AG04449 (cell line): ENCODE measurements at regions not wholly inside any gene's neighbourhood (a gene's known extent, or its start where the extent isn't known, plus 50 kb on each side); places are given as distances from the start of the nearest gene placed in this dataset.

ENCODE experiments used
- CTCF ChIA-PET: fragments of 350-600 bp; formaldehyde crosslinking; extraction: SDS; loops from one replicate; lab custom pipeline; 2021; ENCODE audit warnings: antibody characterized with exemption; lab: Yijun Ruan, JAX
- POLR2A ChIA-PET: fragments of 400-600, 350-600 bp; formaldehyde crosslinking; extraction: SDS; loops from one replicate; lab custom pipeline; 2020; ENCODE audit warnings: antibody characterized with exemption, inconsistent platforms; lab: Yijun Ruan, JAX
- DNase-seq: peaks from one replicate; pipeline ENCODE4 v3.0.0-alpha.2; 2010; ENCODE audit warnings: low read depth, low spot score
- H3K4me3 ChIP-seq: 2 replicates; pipeline ENCODE4 v1.5.1; 2011; ENCODE audit warnings: low read depth, mild to moderate bottlenecking, control low read depth, low read length
- TF ChIP-seq, protein P1 (sequence below): IDR thresholded peaks from one replicate; pipeline ENCODE4 v1.5.1; 2011; ENCODE audit warnings: mild to moderate bottlenecking, moderate library complexity, low read length, control low read depth, inconsistent platforms; ENCODE audit not compliant: insufficient read depth; ENCODE audit errors: missing control alignments

DNA sequence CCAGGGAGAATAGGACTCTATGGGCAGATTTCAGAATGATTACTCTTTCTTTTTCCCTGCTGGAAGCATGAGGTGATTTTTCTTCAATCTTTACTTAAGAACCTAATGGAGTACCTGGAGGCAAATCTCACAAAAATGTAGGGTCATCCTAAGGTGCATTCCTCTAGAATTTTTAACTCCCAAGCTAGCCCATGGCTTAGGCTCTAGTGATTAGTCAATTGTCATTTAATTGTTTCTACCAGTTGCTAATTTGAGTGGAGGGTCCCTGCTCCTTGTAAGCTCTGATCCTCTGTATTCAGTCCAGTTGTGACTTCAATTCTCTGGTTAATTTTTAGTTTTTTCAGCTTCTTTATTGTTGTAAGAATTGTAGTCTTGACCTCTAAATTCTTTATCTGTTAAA lies 467.0 kb downstream of the HTR1A start:
- ChIA-PET CTCF (no interaction called here), POLR2A (no interaction called here)
- TF ChIP-seq, protein P1, sequence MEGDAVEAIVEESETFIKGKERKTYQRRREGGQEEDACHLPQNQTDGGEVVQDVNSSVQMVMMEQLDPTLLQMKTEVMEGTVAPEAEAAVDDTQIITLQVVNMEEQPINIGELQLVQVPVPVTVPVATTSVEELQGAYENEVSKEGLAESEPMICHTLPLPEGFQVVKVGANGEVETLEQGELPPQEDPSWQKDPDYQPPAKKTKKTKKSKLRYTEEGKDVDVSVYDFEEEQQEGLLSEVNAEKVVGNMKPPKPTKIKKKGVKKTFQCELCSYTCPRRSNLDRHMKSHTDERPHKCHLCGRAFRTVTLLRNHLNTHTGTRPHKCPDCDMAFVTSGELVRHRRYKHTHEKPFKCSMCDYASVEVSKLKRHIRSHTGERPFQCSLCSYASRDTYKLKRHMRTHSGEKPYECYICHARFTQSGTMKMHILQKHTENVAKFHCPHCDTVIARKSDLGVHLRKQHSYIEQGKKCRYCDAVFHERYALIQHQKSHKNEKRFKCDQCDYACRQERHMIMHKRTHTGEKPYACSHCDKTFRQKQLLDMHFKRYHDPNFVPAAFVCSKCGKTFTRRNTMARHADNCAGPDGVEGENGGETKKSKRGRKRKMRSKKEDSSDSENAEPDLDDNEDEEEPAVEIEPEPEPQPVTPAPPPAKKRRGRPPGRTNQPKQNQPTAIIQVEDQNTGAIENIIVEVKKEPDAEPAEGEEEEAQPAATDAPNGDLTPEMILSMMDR: no peak
- no peak overlapping the region for H3K4me3 ChIP-seq
- DNase-seq: no peak

DNA sequence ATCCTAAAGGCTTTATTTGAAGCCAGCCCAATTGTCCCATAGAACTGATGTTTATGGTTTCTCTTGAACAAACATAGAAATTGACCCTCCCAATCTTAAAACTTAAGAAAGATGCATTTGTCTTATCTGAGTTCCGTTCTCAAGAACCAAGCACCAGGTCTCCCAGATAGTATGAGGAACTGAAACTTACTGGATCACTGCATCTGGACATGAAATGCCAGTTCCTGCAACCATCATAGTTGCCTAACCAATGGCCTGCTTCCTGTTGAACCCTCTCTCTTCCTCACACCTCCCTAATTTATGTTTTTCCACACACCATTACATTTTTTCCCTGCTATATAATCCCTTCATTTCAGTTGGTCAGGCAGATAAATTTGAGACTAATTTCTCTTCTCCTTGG lies 478.9 kb downstream of the HTR1A start:
- ChIA-PET POLR2A (no interaction called here), CTCF (no interaction called here)
- H3K4me3 ChIP-seq: no peak overlapping the region
- TF ChIP-seq, protein P1: no peak
- DNase-seq: no peak

DNA sequence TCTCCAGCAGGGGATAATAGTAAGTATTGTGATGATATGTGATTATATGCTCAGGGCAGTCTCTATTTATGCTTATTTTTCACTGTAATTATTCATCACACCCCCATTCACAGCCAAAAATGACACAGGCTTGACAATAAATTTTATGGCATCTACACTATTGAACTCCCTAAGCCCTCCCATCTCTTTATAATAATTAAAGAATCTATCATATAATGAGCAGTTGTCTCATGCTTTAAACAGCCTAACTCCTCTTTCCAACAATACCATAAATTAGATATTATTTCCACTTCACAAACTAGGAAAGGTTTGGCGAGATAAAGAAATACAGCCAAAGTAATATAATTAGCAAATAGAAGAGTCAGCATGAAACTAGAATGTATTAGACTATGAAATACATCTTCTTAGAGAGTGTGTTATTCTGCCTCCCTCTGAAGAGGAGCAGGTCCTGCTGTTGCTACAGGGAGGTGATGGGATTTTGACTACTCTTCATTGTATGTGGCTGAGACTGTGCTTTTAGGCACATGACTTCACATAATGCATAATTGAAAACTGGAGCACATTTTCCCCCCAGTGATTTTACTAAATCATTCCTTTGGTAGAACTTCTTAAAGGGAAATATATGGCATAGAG lies 488.8 kb downstream of the HTR1A start:
- TF ChIP-seq, protein P1: no peak
- DNase-seq: no peak
- ChIA-PET CTCF (no interaction called here), POLR2A (no interaction called here)
- no peak overlapping the region for H3K4me3 ChIP-seq

DNA sequence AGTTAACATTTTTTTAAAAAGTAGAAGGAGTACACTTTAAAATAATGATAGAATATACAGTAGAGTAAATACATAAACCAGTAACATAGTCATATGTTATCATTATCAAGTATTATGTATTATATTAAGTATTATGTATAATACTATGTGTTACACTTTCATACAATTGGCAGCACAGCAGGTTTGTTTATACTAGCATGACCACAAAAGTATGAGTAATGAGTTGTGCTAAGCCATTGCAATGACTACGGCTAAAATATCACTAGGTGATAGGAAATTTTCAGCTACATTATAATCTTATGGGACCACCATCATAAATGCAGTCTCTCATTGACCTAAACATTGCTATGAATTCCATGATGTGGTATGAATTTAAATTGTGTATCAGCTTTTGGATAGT lies 506.0 kb downstream of the HTR1A start:
- POLR2A ChIA-PET: no interaction called here
- H3K4me3 ChIP-seq: no peak overlapping the region
- CTCF ChIA-PET: no interaction called here
- TF ChIP-seq, protein P1: no peak
- no peak for DNase-seq

DNA sequence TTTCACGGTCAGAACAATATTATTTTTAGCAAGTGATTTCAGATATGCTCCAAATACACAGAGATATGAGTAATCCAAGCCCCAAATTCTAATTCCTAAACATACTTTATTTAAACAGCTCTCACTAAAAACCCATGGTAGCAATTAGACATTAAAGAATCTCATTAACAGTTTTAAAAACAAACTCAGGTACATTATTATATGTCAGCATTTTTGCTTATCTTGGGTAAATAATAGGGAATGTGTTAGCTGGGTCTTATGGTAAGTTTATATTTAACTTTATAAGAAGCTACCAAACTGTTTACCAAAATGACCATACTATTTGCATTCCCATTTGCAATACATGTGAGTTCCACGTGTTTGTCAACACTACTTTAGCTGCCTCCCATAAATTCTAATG lies 511.1 kb downstream of the HTR1A start:
- H3K4me3 ChIP-seq: no peak overlapping the region
- POLR2A ChIA-PET: no interaction called here
- TF ChIP-seq, protein P1: no peak
- DNase-seq: no peak
- CTCF ChIA-PET: no interaction called here

DNA sequence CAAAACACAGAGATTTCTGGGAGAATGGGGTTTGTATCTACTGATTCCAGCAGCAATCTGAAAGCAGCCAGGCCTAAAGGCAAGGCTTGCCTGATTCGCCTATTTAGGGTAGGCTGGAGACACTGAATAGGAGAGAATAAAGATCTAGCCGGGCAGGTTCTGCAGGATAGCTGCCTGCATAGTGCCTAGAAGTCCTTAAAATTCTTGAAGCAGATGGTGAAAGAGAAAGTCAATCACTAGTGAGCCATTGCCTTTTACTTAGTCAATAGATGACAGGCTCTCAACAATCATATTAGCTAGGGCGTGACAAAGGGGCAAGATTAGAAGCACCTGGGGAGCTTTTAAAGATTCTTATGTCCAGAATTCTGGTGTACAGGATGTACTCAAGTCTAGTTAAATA lies 522.7 kb downstream of the HTR1A start:
- ChIA-PET CTCF (no interaction called here), POLR2A (no interaction called here)
- no peak overlapping the region for H3K4me3 ChIP-seq
- TF ChIP-seq, protein P1: no peak
- no peak for DNase-seq
